Thyroid gland (tissue), 4 donors: ENCODE measurements at regions not wholly inside any gene's neighbourhood (a gene's known extent, or its start where the extent isn't known, plus 50 kb on each side); places are given as distances from the start of the nearest gene placed in this dataset.

Experiments
- CTCF ChIP-seq, 6 experiments: fragments of 200-600 bp in 3 of 6; fragments of 450-650 bp in 3 of 6; sonication (generic) in 3 of 6; IDR thresholded peaks; one replicate each; pipeline ENCODE4 v1.5.1; 2016 to 2019; ENCODE audit warnings: antibody characterized with exemption in 6 of 6, mild to moderate bottlenecking in 2 of 6, inconsistent platforms in 1 of 6, moderate library complexity in 1 of 6
- POLR2A ChIP-seq, 2 donors: fragments of 450-650 bp; IDR thresholded peaks; one replicate each; pipeline ENCODE4 v1.6.1; 2017; ENCODE audit warnings: antibody characterized with exemption in 2 of 2, mild to moderate bottlenecking in 2 of 2, moderate library complexity in 1 of 2

DNA sequence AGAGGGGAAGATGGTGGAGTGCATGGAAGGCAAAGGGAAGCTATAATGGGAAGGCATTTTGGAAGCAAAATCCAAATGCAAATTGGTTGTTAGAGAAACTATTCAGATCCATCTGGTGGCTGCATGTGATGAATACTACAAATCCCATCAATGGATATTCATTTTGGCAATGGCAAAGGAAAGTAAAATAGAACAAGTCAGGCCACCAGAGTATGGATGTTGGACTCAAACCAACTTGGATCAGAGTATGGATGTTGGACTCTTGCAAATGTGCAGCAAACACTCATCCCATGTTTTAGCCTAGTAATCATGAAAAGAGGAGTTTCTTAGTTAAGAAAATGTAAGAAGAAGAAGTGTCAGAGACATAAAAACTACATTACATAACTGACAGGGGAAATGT is 289.6 kb upstream of the DAB1 start:
- TF ChIP-seq POLR2A (IDR thresholded peaks at IDR 0.05) (no peak), CTCF (IDR thresholded peaks at IDR 0.05) (no peak)
